ENCODE measurements at regions not wholly inside any gene's neighbourhood (a gene's known extent, or its start where the extent isn't known, plus 50 kb on each side); places are given as distances from the start of the nearest gene placed in this dataset.
A peak's percentile ranks its signal among the peaks of the same experiment; 100 is the strongest.

DNA sequence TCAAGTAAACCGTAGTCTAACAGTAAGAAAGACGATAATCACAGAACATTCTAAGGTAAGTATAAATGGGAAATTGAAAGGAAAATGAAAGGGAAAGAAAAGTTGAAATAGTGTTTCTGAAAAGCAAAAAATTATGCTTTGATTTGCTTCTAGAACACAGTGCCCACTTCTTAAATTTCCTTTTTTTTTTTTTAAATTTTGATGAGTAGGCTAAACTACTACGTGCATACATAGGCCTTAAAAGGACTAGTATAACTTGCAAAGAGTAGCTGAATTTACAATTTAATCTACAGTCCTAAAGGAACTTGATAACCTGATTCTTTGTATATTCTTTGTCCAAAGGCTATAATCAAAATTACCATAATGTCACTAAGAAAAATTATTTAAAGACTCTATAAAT is 325.3 kb downstream of the PAX3 start:
- ATAC-seq (ENCODE audit: low read depth) (no peak), DNase-seq (no peak)
- Histone ChIP-seq H2AK5ac (ENCODE audit: low read depth, low read length) (no peak overlapping the region), H3K9ac (ENCODE audit: low read depth, low read length) (no peak overlapping the region), H3K4me3 (ENCODE audit: insufficient read depth, low read depth, low read length) (no peak overlapping the region), H3K79me1 (ENCODE audit: low read depth in 1 of 2, low read length in 2 of 2) (no peaks in the 10 kb centered on the region), H3K27ac (ENCODE audit: insufficient read depth, low read length) (no peak overlapping the region), H3K56ac (ENCODE audit: extremely low read depth, insufficient read depth, low read length) (no peak overlapping the region), H4K20me1 (ENCODE audit: insufficient read depth, low read length) (no peaks in the 10 kb centered on the region), H2AFZ (replicated peaks; ENCODE audit: low read length, poor library complexity) (no peak overlapping the region), H3K4me2 (ENCODE audit: low read depth, low read length) (no peak overlapping the region), H2BK120ac (ENCODE audit: low read depth, low read length) (no peak overlapping the region), H4K8ac (ENCODE audit: low read depth in 2 of 2, low read length in 2 of 2) (no peak overlapping the region), H2AK9ac (replicated peaks; ENCODE audit: low read depth, low read length, poor library complexity) (no peak overlapping the region), H3K9me3 (ENCODE audit: control insufficient read depth, insufficient read depth, low read length) (no peaks in the 10 kb centered on the region), H2BK15ac (ENCODE audit: low read depth, low read length) (no peak overlapping the region), H4K91ac (ENCODE audit: insufficient read depth, low read depth, low read length) (no peak overlapping the region), H3K4ac (ENCODE audit: low read depth, low read length) (no peak overlapping the region), H3K18ac (ENCODE audit: low read depth, low read length) (no peak overlapping the region), H3K27me3 (ENCODE audit: control insufficient read depth, insufficient read depth, low read length) (peaks cover 7% of the 10 kb centered on the region), H2BK5ac (ENCODE audit: low read depth, low read length, poor library complexity, severe bottlenecking) (no peak overlapping the region), H3K14ac (replicated peaks; ENCODE audit: low read depth, low read length) (no peak overlapping the region), H4K5ac (ENCODE audit: low read depth, low read length) (no peak overlapping the region), H3K9me1 (ENCODE audit: insufficient read depth, low read length) (no peaks in the 10 kb centered on the region), H3K4me1 (ENCODE audit: control insufficient read depth, insufficient read depth, low read length) (no peaks in the 10 kb centered on the region; the same call in 1 of the 2 replicates), H2BK20ac (ENCODE audit: low read depth, low read length) (no peak overlapping the region), H3K23ac (ENCODE audit: low read depth, low read length) (no peak overlapping the region), H3K36me3 (ENCODE audit: control insufficient read depth, insufficient read depth, low read length) (no peaks in the 10 kb centered on the region)
- in situ Hi-C loops (cut with MboI; ENCODE audit: low sequenced_read_pairs) (loop anchor here (25.0 kb wide), 2 partner anchors 1286 to 1861 kb away; no protein-coding TSS in a partner anchor), intact Hi-C loops (cut with micrococcal nuclease) (no loop called here), dilution Hi-C loops (cut with HindIII; ENCODE audit: low sequenced_read_pairs, unreplicated experiment) (no loop called here)
- BruUV-seq (replicated peaks) = no TSS peak
- CTCF ChIA-PET = no interaction called here
- TF ChIP-seq, protein P1, sequence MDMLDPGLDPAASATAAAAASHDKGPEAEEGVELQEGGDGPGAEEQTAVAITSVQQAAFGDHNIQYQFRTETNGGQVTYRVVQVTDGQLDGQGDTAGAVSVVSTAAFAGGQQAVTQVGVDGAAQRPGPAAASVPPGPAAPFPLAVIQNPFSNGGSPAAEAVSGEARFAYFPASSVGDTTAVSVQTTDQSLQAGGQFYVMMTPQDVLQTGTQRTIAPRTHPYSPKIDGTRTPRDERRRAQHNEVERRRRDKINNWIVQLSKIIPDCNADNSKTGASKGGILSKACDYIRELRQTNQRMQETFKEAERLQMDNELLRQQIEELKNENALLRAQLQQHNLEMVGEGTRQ (IDR thresholded peaks at IDR 0.05; ENCODE audit: low read depth, low read length) = no peak
- TF ChIP-seq MAFK (IDR thresholded peaks at IDR 0.05; ENCODE audit: low read depth, low read length) (peak; percentile 54), FOS (IDR thresholded peaks at IDR 0.05; ENCODE audit: low read depth, low read length) (no peak)
- 100% methylated on average over 1 to 2 of the region's 3 CpGs for WGBS, 2 experiments (ENCODE audit: extremely low coverage in 2 of 2, insufficient read length in 1 of 2)
- POLR2A ChIA-PET (ENCODE audit: unreplicated experiment) = no interaction called here
